ENCODE measurements at regions not wholly inside any gene's neighbourhood (a gene's known extent, or its start where the extent isn't known, plus 50 kb on each side); places are given as distances from the start of the nearest gene placed in this dataset.

- TF ChIP-seq CTCF (IDR thresholded peaks at IDR 0.05), result no peak
- no peak for FAIRE-seq
- 95 to 96% methylated on average over 4 of the region's 4 CpGs for WGBS, 2 donors
- DNase-seq, result no peak
- Histone ChIP-seq H3K27ac (no peak overlapping the region), H3K36me3 (no peaks in the 10 kb centered on the region), H3K9me3 (no peaks in the 10 kb centered on the region), H3K4me1 (peaks cover 0 to 4% (median 0%) of the 10 kb centered on the region in 3 donors), H3K4me3 (no peak overlapping the region), H3K27me3 (no peaks in the 10 kb centered on the region)
- no peak for ATAC-seq
- intact Hi-C loops (cut with DNase I), result no loop called here
Measured at GRCh38 chr11:76603202-76603601, 67.3 kb downstream of the LRRC32 start.

Data from pancreas (tissue), 10 donors.